Left renal cortex interstitium (tissue), 4 donors: ENCODE measurements at regions not wholly inside any gene's neighbourhood (a gene's known extent, or its start where the extent isn't known, plus 50 kb on each side); places are given as distances from the start of the nearest gene placed in this dataset.
"Not testable (repeated sequence)": the region's sequence is repeated elsewhere in the genome, so short reads cannot be mapped to it uniquely, and the experiment has no call there.

Experiments used
- DNase-seq, 4 donors: peaks; one replicate each; pipeline ENCODE4 v3.0.0-alpha.2; 2013; ENCODE audit warnings: low read depth in 4 of 4, low spot score in 2 of 4, missing footprints in 1 of 4

- DNase-seq, result no peak
Measured at GRCh38 chr12:28689398-28690175, 459.5 kb upstream of the FAR2 start.

GRCh38 chr12:28693565-28694219 lies 455.4 kb upstream of the FAR2 start:
- DNase-seq, result no peak

- DNase-seq, result no peak
Measured at GRCh38 chr12:28698553-28698952, 450.5 kb upstream of the FAR2 start.

GRCh38 chr12:28699029-28699428 lies 450.0 kb upstream of the FAR2 start:
- no peak for DNase-seq

- DNase-seq, result no peak
Measured at GRCh38 chr12:28700161-28700560, 448.9 kb upstream of the FAR2 start.

- no peak for DNase-seq
Measured at GRCh38 chr12:28704477-28705169, 444.5 kb upstream of the FAR2 start.

- DNase-seq, result no peak
Measured at GRCh38 chr12:28708918-28709371, 440.1 kb upstream of the FAR2 start.

- no peak for DNase-seq
Measured at GRCh38 chr12:28709986-28710685, 438.9 kb upstream of the FAR2 start.

- no peak for DNase-seq
Measured at GRCh38 chr12:28710882-28711281, 438.2 kb upstream of the FAR2 start.

- DNase-seq, result no peak
Measured at GRCh38 chr12:28711421-28711820, 437.7 kb upstream of the FAR2 start.

GRCh38 chr12:28742791-28743190 lies 406.3 kb upstream of the FAR2 start:
- DNase-seq, result no peak

- DNase-seq, result no peak
Measured at GRCh38 chr12:28746734-28747325, 402.2 kb upstream of the FAR2 start.

- DNase-seq, result no peak
Measured at GRCh38 chr12:28750946-28751685, 398.0 kb upstream of the FAR2 start.

- no peak for DNase-seq
Measured at GRCh38 chr12:28755027-28755426, 394.1 kb upstream of the FAR2 start.

GRCh38 chr12:28759333-28759732 lies 389.7 kb upstream of the FAR2 start:
- no peak for DNase-seq

- DNase-seq, result not testable (repeated sequence)
Measured at GRCh38 chr12:28760040-28760903, 388.8 kb upstream of the FAR2 start.

- not testable (repeated sequence) for DNase-seq
Measured at GRCh38 chr12:28761897-28762296, 387.2 kb upstream of the FAR2 start.

- DNase-seq, result no peak
Measured at GRCh38 chr12:28766398-28766797, 382.7 kb upstream of the FAR2 start.

GRCh38 chr12:28767836-28768348 lies 381.2 kb upstream of the FAR2 start:
- DNase-seq, result no peak
